HG02642 (cell line): ENCODE measurements at regions not wholly inside any gene's neighbourhood (a gene's known extent, or its start where the extent isn't known, plus 50 kb on each side); places are given as distances from the start of the nearest gene placed in this dataset.

Source experiments
- ATAC-seq: cut with Tn5 transposase; IDR thresholded peaks from one replicate; pipeline ENCODE4 v1.9.1; 2021; ENCODE audit warnings: mild to moderate bottlenecking; ENCODE audit not compliant: unreplicated experiment, poor library complexity

- no peak for ATAC-seq
These were observed 126.7 kb upstream of the RCN1 start for GRCh38 chr11:31964181-31964580.

- no peak for ATAC-seq
These were observed 130.7 kb upstream of the RCN1 start for GRCh38 chr11:31960126-31960525.

- ATAC-seq, result no peak
These were observed 131.2 kb upstream of the RCN1 start for GRCh38 chr11:31959716-31960115.

- ATAC-seq, result peak; percentile 81
These were observed 132.7 kb upstream of the RCN1 start for GRCh38 chr11:31958076-31958735.

GRCh38 chr11:31957674-31958073, 133.2 kb upstream of the RCN1 start:
- peak; percentile 8 for ATAC-seq

GRCh38 chr11:31956310-31956709, 134.6 kb upstream of the RCN1 start:
- no peak for ATAC-seq

GRCh38 chr11:31955838-31956237, 135.0 kb upstream of the RCN1 start:
- ATAC-seq, result no peak

GRCh38 chr11:31953803-31954327, 137.0 kb upstream of the RCN1 start:
- no peak for ATAC-seq

- ATAC-seq, result peak; percentile 46
These were observed 138.6 kb upstream of the PAX6 start for GRCh38 chr11:31949733-31950200.

GRCh38 chr11:31947051-31947450, 135.9 kb upstream of the PAX6 start:
- ATAC-seq, result no peak

- peak; percentile 97 for ATAC-seq
These were observed 132.1 kb upstream of the PAX6 start for GRCh38 chr11:31943056-31943780.

- no peak for ATAC-seq
These were observed 129.4 kb upstream of the PAX6 start for GRCh38 chr11:31940371-31941037.

GRCh38 chr11:31939004-31939403, 127.9 kb upstream of the PAX6 start:
- ATAC-seq, result no peak

GRCh38 chr11:31936312-31936711, 125.2 kb upstream of the PAX6 start:
- no peak for ATAC-seq

GRCh38 chr11:31932879-31933278, 121.8 kb upstream of the PAX6 start:
- no peak for ATAC-seq

- ATAC-seq, result no peak
These were observed 116.9 kb upstream of the PAX6 start for GRCh38 chr11:31927982-31928381.

GRCh38 chr11:31926816-31927528, 115.8 kb upstream of the PAX6 start:
- no peak for ATAC-seq

- ATAC-seq, result no peak
These were observed 115.0 kb upstream of the PAX6 start for GRCh38 chr11:31926106-31926505.

- peak; percentile 64 for ATAC-seq
These were observed 111.3 kb upstream of the PAX6 start for GRCh38 chr11:31922450-31922849.

GRCh38 chr11:31921081-31921480, 110.0 kb upstream of the PAX6 start:
- ATAC-seq, result no peak
